GM19023 (cell line): ENCODE measurements at regions not wholly inside any gene's neighbourhood (a gene's known extent, or its start where the extent isn't known, plus 50 kb on each side); places are given as distances from the start of the nearest gene placed in this dataset.
"Not testable (repeated sequence)": the region's sequence is repeated elsewhere in the genome, so short reads cannot be mapped to it uniquely, and the experiment has no call there.

ENCODE experiments used
- ATAC-seq: cut with Tn5 transposase; IDR thresholded peaks from one replicate; pipeline ENCODE4 v1.9.1; 2021; ENCODE audit warnings: mild to moderate bottlenecking, moderate library complexity; ENCODE audit not compliant: unreplicated experiment

GRCh38 chr10:131577178-131577555 lies 265.6 kb upstream of the TCERG1L start:
- no peak for ATAC-seq

GRCh38 chr10:131577786-131578471 lies 266.4 kb upstream of the TCERG1L start:
- no peak for ATAC-seq

GRCh38 chr10:131578472-131578970 lies 267.0 kb upstream of the TCERG1L start:
- ATAC-seq = no peak

- ATAC-seq = no peak
Measured at GRCh38 chr10:131579251-131580071, 267.9 kb upstream of the TCERG1L start.

GRCh38 chr10:131580076-131580652 lies 268.6 kb upstream of the TCERG1L start:
- no peak for ATAC-seq

- ATAC-seq = no peak
Measured at GRCh38 chr10:131580674-131581073, 269.2 kb upstream of the TCERG1L start.

GRCh38 chr10:131581547-131581946 lies 270.0 kb upstream of the TCERG1L start:
- not testable (repeated sequence) for ATAC-seq

GRCh38 chr10:131584287-131584686 lies 272.8 kb upstream of the TCERG1L start:
- ATAC-seq = no peak

GRCh38 chr10:131585761-131586160 lies 274.2 kb upstream of the TCERG1L start:
- no peak for ATAC-seq

- ATAC-seq = no peak
Measured at GRCh38 chr10:131586958-131587357, 275.4 kb upstream of the TCERG1L start.

GRCh38 chr10:131587976-131588680 lies 276.6 kb upstream of the TCERG1L start:
- no peak for ATAC-seq

GRCh38 chr10:131588704-131589220 lies 277.2 kb upstream of the TCERG1L start:
- no peak for ATAC-seq

- no peak for ATAC-seq
Measured at GRCh38 chr10:131590567-131590966, 279.0 kb upstream of the TCERG1L start.

- no peak for ATAC-seq
Measured at GRCh38 chr10:131591936-131592335, 280.4 kb upstream of the TCERG1L start.

- ATAC-seq = no peak
Measured at GRCh38 chr10:131609176-131609575, 291.6 kb upstream of the PPP2R2D start.

- no peak for ATAC-seq
Measured at GRCh38 chr10:131615150-131615549, 285.7 kb upstream of the PPP2R2D start.

GRCh38 chr10:131616040-131616439 lies 284.8 kb upstream of the PPP2R2D start:
- ATAC-seq = no peak

GRCh38 chr10:131617113-131617858 lies 283.5 kb upstream of the PPP2R2D start:
- no peak for ATAC-seq

GRCh38 chr10:131618587-131619267 lies 282.1 kb upstream of the PPP2R2D start:
- no peak for ATAC-seq

- no peak for ATAC-seq
Measured at GRCh38 chr10:131620314-131620713, 280.5 kb upstream of the PPP2R2D start.
